SK-N-SH (cell line): ENCODE measurements at regions not wholly inside any gene's neighbourhood (a gene's known extent, or its start where the extent isn't known, plus 50 kb on each side); places are given as distances from the start of the nearest gene placed in this dataset.

Experiments
- CTCF ChIA-PET: fragments of 300-600, 350-600 bp; formaldehyde crosslinking; extraction: SDS; loops from one replicate; lab custom pipeline; 2021; lab: Yijun Ruan, JAX
- POLR2A ChIA-PET: fragments of 350-600 bp; sonication (Branson Sonifier 250); formaldehyde crosslinking; extraction: SDS; loops from one replicate; lab custom pipeline; 2020; ENCODE audit warnings: antibody characterized with exemption, inconsistent platforms; lab: Yijun Ruan, JAX
- DNase-seq: peaks from one replicate; pipeline ENCODE4 v3.0.0; 2012
- H2AFZ ChIP-seq: fragments of 200-600 bp; sonication (generic); 2 replicates; pipeline ENCODE4 v1.8.1; 2016; ENCODE audit warnings: antibody characterized with exemption, mild to moderate bottlenecking, low read depth
- H3F3A ChIP-seq: fragments of 200-600 bp; sonication (generic); replicated peaks from 2 replicates; pipeline ENCODE3; 2016; ENCODE audit warnings: antibody characterized with exemption, mild to moderate bottlenecking; ENCODE audit not compliant: insufficient read depth
- H3K27ac ChIP-seq, 2 experiments: fragments of 200-500 bp in 1 of 2; fragments of 200-600 bp in 1 of 2; sonication (Bioruptor generic) in 1 of 2; sonication (generic), shearing (Covaris generic) in 1 of 2; 2 replicates each; pipeline versions ENCODE4 v1.5.1 to v1.6.1; 2014 to 2016; ENCODE audit warnings: low read depth in 2 of 2, inconsistent platforms in 1 of 2, low read length in 1 of 2, mild to moderate bottlenecking in 1 of 2, mixed read lengths in 1 of 2
- H3K27me3 ChIP-seq: fragments of 200-600 bp; sonication (generic), shearing (Covaris generic); 2 replicates; pipeline ENCODE4 v1.6.1; 2016; ENCODE audit warnings: mixed run types; ENCODE audit not compliant: insufficient read depth
- H3K36me3 ChIP-seq, 2 experiments: fragments of 200-500 bp in 1 of 2; fragments of 200-600 bp in 1 of 2; sonication (Bioruptor generic) in 1 of 2; sonication (generic) in 1 of 2; replicated peaks in 1 of 2; 2 replicates each; pipeline versions ENCODE3 to v1.5.1; 2014 to 2016; ENCODE audit warnings: low read length in 1 of 2, mild to moderate bottlenecking in 1 of 2; ENCODE audit not compliant: insufficient read depth in 2 of 2, control insufficient read depth in 1 of 2
- H3K4me1 ChIP-seq, 2 experiments: fragments of 200-500 bp in 1 of 2; fragments of 200-600 bp in 1 of 2; sonication (Bioruptor generic) in 1 of 2; sonication (generic), shearing (Covaris generic) in 1 of 2; 2 replicates each; pipeline versions ENCODE4 v1.5.1 to v1.6.1; 2014 to 2016; ENCODE audit warnings: low read depth in 1 of 2, low read length in 1 of 2, mixed run types in 1 of 2; ENCODE audit not compliant: insufficient read depth in 2 of 2, control insufficient read depth in 1 of 2
- H3K4me2 ChIP-seq: fragments of 200-600 bp; sonication (generic), shearing (Covaris generic); 2 replicates; pipeline ENCODE4 v1.6.1; 2017; ENCODE audit warnings: mixed run types
- H3K4me3 ChIP-seq, 2 experiments: fragments of 200-500 bp in 1 of 2; fragments of 200-600 bp in 1 of 2; sonication (Bioruptor generic) in 1 of 2; sonication (generic), shearing (Covaris generic) in 1 of 2; 2 replicates each; pipeline versions ENCODE4 v1.5.1 to v1.8.1; 2014 to 2016; ENCODE audit warnings: low read depth in 2 of 2, inconsistent platforms in 1 of 2, low read length in 1 of 2, mild to moderate bottlenecking in 1 of 2, mixed read lengths in 1 of 2, moderate library complexity in 1 of 2
- H3K79me2 ChIP-seq: fragments of 200-600 bp; sonication (generic); 2 replicates; pipeline ENCODE4 v1.8.1; 2017; ENCODE audit warnings: mild to moderate bottlenecking; ENCODE audit not compliant: insufficient read depth
- H3K9ac ChIP-seq: fragments of 200-600 bp; sonication (generic); 2 replicates; pipeline ENCODE4 v1.6.1; 2017; ENCODE audit warnings: mixed run types
- H3K9me2 ChIP-seq: fragments of 200-600 bp; sonication (generic); 2 replicates; pipeline ENCODE4 v1.6.1; 2017; ENCODE audit warnings: mixed run types
- H3K9me3 ChIP-seq: fragments of 200-600 bp; sonication (generic); 2 replicates; pipeline ENCODE4 v1.6.1; 2017; ENCODE audit warnings: mixed run types, mild to moderate bottlenecking, moderate library complexity
- H4K20me1 ChIP-seq: fragments of 200-600 bp; sonication (generic); 2 replicates; pipeline ENCODE4 v1.6.1; 2017; ENCODE audit warnings: mild to moderate bottlenecking, mixed run types; ENCODE audit not compliant: insufficient read depth
- CTCF ChIP-seq: fragments of 200-600 bp; sonication (generic); IDR thresholded peaks from 2 replicates; pipeline ENCODE4 v1.6.1; 2017; ENCODE audit warnings: antibody characterized with exemption, mild to moderate bottlenecking, moderate library complexity
- ELF1 ChIP-seq: IDR thresholded peaks from 2 replicates; pipeline ENCODE4 v1.4.0; 2012
- EP300 ChIP-seq, 2 experiments: IDR thresholded peaks; 2 replicates each; pipeline versions ENCODE4 v1.4.0 to v1.6.1; 2012; ENCODE audit warnings: borderline replicate concordance in 1 of 2, low read depth in 1 of 2, low read length in 1 of 2
- GABPA ChIP-seq: IDR thresholded peaks from 2 replicates; pipeline ENCODE4 v1.4.0; 2012; ENCODE audit warnings: low read depth, mild to moderate bottlenecking
- MAX ChIP-seq: IDR thresholded peaks from 2 replicates; pipeline ENCODE4 v1.4.0; 2012; ENCODE audit warnings: low read depth
- MEF2A ChIP-seq: IDR thresholded peaks from 2 replicates; pipeline ENCODE4 v1.4.0; 2012; ENCODE audit warnings: low read depth, borderline replicate concordance
- MXI1 ChIP-seq: IDR thresholded peaks from 2 replicates; pipeline ENCODE4 v1.6.1; 2012; ENCODE audit warnings: mild to moderate bottlenecking, low read depth, low read length, improper control_type of control experiment
- PBX3 ChIP-seq: IDR thresholded peaks from 2 replicates; pipeline ENCODE4; 2012
- RAD21 ChIP-seq: IDR thresholded peaks from 2 replicates; pipeline ENCODE4 v1.6.1; 2012; ENCODE audit warnings: mild to moderate bottlenecking, low read length
- RXRA ChIP-seq: IDR thresholded peaks from 2 replicates; pipeline ENCODE4 v1.4.0; 2012; ENCODE audit warnings: low read depth, mild to moderate bottlenecking, borderline replicate concordance
- SMC3 ChIP-seq: IDR thresholded peaks from 2 replicates; pipeline ENCODE4 v1.6.1; 2012; ENCODE audit warnings: low read depth, low read length, improper control_type of control experiment
- TCF12 ChIP-seq: IDR thresholded peaks from 2 replicates; pipeline ENCODE4 v1.4.0; 2012
- USF1 ChIP-seq: IDR thresholded peaks from 2 replicates; pipeline ENCODE4 v1.4.0; 2012; ENCODE audit warnings: low read depth, borderline replicate concordance
- ZBTB33 ChIP-seq: IDR thresholded peaks from 2 replicates; pipeline ENCODE4 v1.4.0; 2012; ENCODE audit warnings: low read depth, borderline replicate concordance
- WGBS: methylation state at CpG from one replicate; pipeline ENCODE4 v1.1.6; 2017; ENCODE audit warnings: low lambda C conversion rate; 5-methylcytosine and 5-hydroxymethylcytosine counted together

- Histone ChIP-seq H3K4me2 (no peak overlapping the region), H3K27ac (no peak overlapping the region), H3K9me2 (no peaks in the 10 kb centered on the region)
- TF ChIP-seq ELF1 (no peak), USF1 (no peak), EP300 (IDR thresholded peaks at IDR 0.05; ENCODE audit: borderline replicate concordance in 1 of 2, low read depth in 1 of 2, low read length in 1 of 2) (no peak), TCF12 (no peak)
- TF ChIP-seq, all 33 proteins: peak for 0
- H3K36me3 ChIP-seq = no peaks in the 10 kb centered on the region
- ChIA-PET CTCF (no interaction called here), POLR2A (no interaction called here)
- no peaks in the 10 kb centered on the region for H3K4me1 ChIP-seq
- no peak overlapping the region for H3K9ac ChIP-seq
- DNase-seq = no peak
- H3K27me3 ChIP-seq = no peaks in the 10 kb centered on the region
- no peaks in the 10 kb centered on the region for H3K9me3 ChIP-seq
- H3K79me2 ChIP-seq = no peaks in the 10 kb centered on the region
- no peaks in the 10 kb centered on the region for H3F3A ChIP-seq
- H3K4me3 ChIP-seq = no peak overlapping the region
- no peak overlapping the region for H2AFZ ChIP-seq
- 9% methylated on average over 7 of the region's 7 CpGs for WGBS
- no peaks in the 10 kb centered on the region for H4K20me1 ChIP-seq
Observed at GRCh38 chr15:97456521-97457202, 503.8 kb upstream of the ARRDC4 start.

GRCh38 chr15:97457203-97457847 lies 503.2 kb upstream of the ARRDC4 start:
- no peaks in the 10 kb centered on the region for H3K27me3 ChIP-seq
- ChIA-PET POLR2A (no interaction called here), CTCF (no interaction called here)
- H2AFZ ChIP-seq = no peak overlapping the region
- no peaks in the 10 kb centered on the region for H3K36me3 ChIP-seq
- H3K4me1 ChIP-seq = no peaks in the 10 kb centered on the region
- WGBS = 4% methylated on average over 3 of the region's 3 CpGs
- no peaks in the 10 kb centered on the region for H3F3A ChIP-seq
- no peaks in the 10 kb centered on the region for H4K20me1 ChIP-seq
- H3K9me3 ChIP-seq = no peaks in the 10 kb centered on the region
- H3K79me2 ChIP-seq = no peaks in the 10 kb centered on the region
- no peak overlapping the region for H3K4me3 ChIP-seq
- H3K27ac ChIP-seq = no peak overlapping the region
- DNase-seq = no peak
- no peak overlapping the region for H3K4me2 ChIP-seq
- H3K9ac ChIP-seq = no peak overlapping the region
- TF ChIP-seq RXRA = no peak
- TF ChIP-seq PBX3 = no peak
- no peak for TF ChIP-seq SMC3
- TF ChIP-seq MEF2A = no peak
- TF ChIP-seq RAD21 = no peak
- no peak for TF ChIP-seq TCF12
- no peak for TF ChIP-seq MXI1
- TF ChIP-seq EP300 (IDR thresholded peaks at IDR 0.05; ENCODE audit: borderline replicate concordance in 1 of 2, low read depth in 1 of 2, low read length in 1 of 2) = no peak
- TF ChIP-seq ZBTB33 = no peak
- TF ChIP-seq CTCF = no peak
- TF ChIP-seq MAX = no peak
- no peak for TF ChIP-seq ELF1
- no peak for TF ChIP-seq GABPA
- H3K9me2 ChIP-seq = no peaks in the 10 kb centered on the region
